GM18873 (cell line): ENCODE measurements at regions not wholly inside any gene's neighbourhood (a gene's known extent, or its start where the extent isn't known, plus 50 kb on each side); places are given as distances from the start of the nearest gene placed in this dataset.

ENCODE experiments used
- ATAC-seq: cut with Tn5 transposase; IDR thresholded peaks from one replicate; pipeline ENCODE4 v1.9.1; 2021; ENCODE audit warnings: mild to moderate bottlenecking, moderate library complexity, moderate number of reproducible peaks; ENCODE audit not compliant: unreplicated experiment, low FRiP score

GRCh38 chr18:24530630-24531111 lies 70.2 kb downstream of the HRH4 start:
- no peak for ATAC-seq

GRCh38 chr18:24534271-24534670 lies 73.8 kb downstream of the HRH4 start:
- no peak for ATAC-seq

- no peak for ATAC-seq
Measured at GRCh38 chr18:24534737-24535136, 74.3 kb downstream of the HRH4 start.

GRCh38 chr18:24535527-24536295 lies 75.3 kb downstream of the HRH4 start:
- ATAC-seq = no peak

GRCh38 chr18:24536326-24536725 lies 75.9 kb downstream of the HRH4 start:
- no peak for ATAC-seq

GRCh38 chr18:24536834-24537233 lies 76.4 kb downstream of the HRH4 start:
- ATAC-seq = no peak

GRCh38 chr18:24538414-24539264 lies 78.2 kb downstream of the HRH4 start:
- ATAC-seq = no peak

GRCh38 chr18:24539866-24540617 lies 79.6 kb downstream of the HRH4 start:
- ATAC-seq = no peak

GRCh38 chr18:24540896-24541295 lies 80.5 kb downstream of the HRH4 start:
- no peak for ATAC-seq

GRCh38 chr18:24543086-24543794 lies 82.8 kb downstream of the HRH4 start:
- no peak for ATAC-seq

- ATAC-seq = no peak
Measured at GRCh38 chr18:24543795-24544498, 83.5 kb downstream of the HRH4 start.

GRCh38 chr18:24544949-24545348 lies 84.5 kb downstream of the HRH4 start:
- ATAC-seq = no peak

- ATAC-seq = no peak
Measured at GRCh38 chr18:24545651-24546050, 85.2 kb downstream of the HRH4 start.

GRCh38 chr18:24546307-24546706 lies 85.9 kb downstream of the HRH4 start:
- ATAC-seq = no peak

GRCh38 chr18:24548583-24548982 lies 88.1 kb downstream of the HRH4 start:
- no peak for ATAC-seq

GRCh38 chr18:24552218-24552617 lies 91.8 kb downstream of the HRH4 start:
- ATAC-seq = no peak

GRCh38 chr18:24553571-24554285 lies 93.3 kb downstream of the HRH4 start:
- ATAC-seq = no peak

GRCh38 chr18:24558403-24558802 lies 98.0 kb downstream of the HRH4 start:
- no peak for ATAC-seq

- ATAC-seq = no peak
Measured at GRCh38 chr18:24559526-24559925, 99.1 kb downstream of the HRH4 start.
